ENCODE measurements at regions not wholly inside any gene's neighbourhood (a gene's known extent, or its start where the extent isn't known, plus 50 kb on each side); places are given as distances from the start of the nearest gene placed in this dataset.

GRCh38 chr11:70859180-70859579, 393.2 kb downstream of the SHANK2 start:
- no peak for DNase-seq (ENCODE audit: low spot score)
- H3K4me1 ChIP-seq (ENCODE audit: insufficient read depth): no peaks in the 10 kb centered on the region
- no peak overlapping the region for H2AFZ ChIP-seq
- no peaks in the 10 kb centered on the region for H3K9me2 ChIP-seq (replicated peaks; ENCODE audit: insufficient read depth)
- no peaks in the 10 kb centered on the region for H4K20me1 ChIP-seq (ENCODE audit: insufficient read depth, poor library complexity, severe bottlenecking)
- no peak overlapping the region for H3K4me3 ChIP-seq
- no peak overlapping the region for H3K27ac ChIP-seq
- no peaks in the 10 kb centered on the region for H3K36me3 ChIP-seq (replicated peaks; ENCODE audit: insufficient read depth, low read depth)
- TF ChIP-seq EZH2phosphoT487 (IDR thresholded peaks at IDR 0.05; ENCODE audit: low read depth, severe bottlenecking, unreplicated experiment) (no peak), EZH2 (IDR thresholded peaks at IDR 0.05; ENCODE audit: borderline replicate concordance) (no peak)
- TF ChIP-seq, protein P1, sequence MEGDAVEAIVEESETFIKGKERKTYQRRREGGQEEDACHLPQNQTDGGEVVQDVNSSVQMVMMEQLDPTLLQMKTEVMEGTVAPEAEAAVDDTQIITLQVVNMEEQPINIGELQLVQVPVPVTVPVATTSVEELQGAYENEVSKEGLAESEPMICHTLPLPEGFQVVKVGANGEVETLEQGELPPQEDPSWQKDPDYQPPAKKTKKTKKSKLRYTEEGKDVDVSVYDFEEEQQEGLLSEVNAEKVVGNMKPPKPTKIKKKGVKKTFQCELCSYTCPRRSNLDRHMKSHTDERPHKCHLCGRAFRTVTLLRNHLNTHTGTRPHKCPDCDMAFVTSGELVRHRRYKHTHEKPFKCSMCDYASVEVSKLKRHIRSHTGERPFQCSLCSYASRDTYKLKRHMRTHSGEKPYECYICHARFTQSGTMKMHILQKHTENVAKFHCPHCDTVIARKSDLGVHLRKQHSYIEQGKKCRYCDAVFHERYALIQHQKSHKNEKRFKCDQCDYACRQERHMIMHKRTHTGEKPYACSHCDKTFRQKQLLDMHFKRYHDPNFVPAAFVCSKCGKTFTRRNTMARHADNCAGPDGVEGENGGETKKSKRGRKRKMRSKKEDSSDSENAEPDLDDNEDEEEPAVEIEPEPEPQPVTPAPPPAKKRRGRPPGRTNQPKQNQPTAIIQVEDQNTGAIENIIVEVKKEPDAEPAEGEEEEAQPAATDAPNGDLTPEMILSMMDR (IDR thresholded peaks at IDR 0.05; ENCODE audit: poor library complexity): no peak
- no peaks in the 10 kb centered on the region for H3K9me3 ChIP-seq (ENCODE audit: low read depth)
- no peaks in the 10 kb centered on the region for H3K27me3 ChIP-seq
- no peaks in the 10 kb centered on the region for H3K79me2 ChIP-seq
- 96% methylated on average over 4 of the region's 4 CpGs for WGBS (ENCODE audit: low lambda C conversion rate, missing lambda C conversion rate)
- H3K4me2 ChIP-seq: no peak overlapping the region

- H2AFZ ChIP-seq: no peak overlapping the region
- no peaks in the 10 kb centered on the region for H3K4me1 ChIP-seq (ENCODE audit: insufficient read depth)
- no peaks in the 10 kb centered on the region for H3K9me2 ChIP-seq (replicated peaks; ENCODE audit: insufficient read depth)
- no peaks in the 10 kb centered on the region for H3K27me3 ChIP-seq
- no peak overlapping the region for H3K4me2 ChIP-seq
- H4K20me1 ChIP-seq (ENCODE audit: insufficient read depth, poor library complexity, severe bottlenecking): no peaks in the 10 kb centered on the region
- H3K79me2 ChIP-seq: no peaks in the 10 kb centered on the region
- 57% methylated on average over 7 of the region's 7 CpGs for WGBS (ENCODE audit: low lambda C conversion rate, missing lambda C conversion rate)
- no peaks in the 10 kb centered on the region for H3K36me3 ChIP-seq (replicated peaks; ENCODE audit: insufficient read depth, low read depth)
- no peak overlapping the region for H3K4me3 ChIP-seq
- TF ChIP-seq EZH2 (IDR thresholded peaks at IDR 0.05; ENCODE audit: borderline replicate concordance) (no peak), EZH2phosphoT487 (IDR thresholded peaks at IDR 0.05; ENCODE audit: low read depth, severe bottlenecking, unreplicated experiment) (no peak)
- TF ChIP-seq, protein P1 (IDR thresholded peaks at IDR 0.05; ENCODE audit: poor library complexity): no peak
- no peaks in the 10 kb centered on the region for H3K9me3 ChIP-seq (ENCODE audit: low read depth)
- no peak overlapping the region for H3K27ac ChIP-seq
- DNase-seq (ENCODE audit: low spot score): no peak
Observed at GRCh38 chr11:70860888-70861287, 391.5 kb downstream of the SHANK2 start.

DNA sequence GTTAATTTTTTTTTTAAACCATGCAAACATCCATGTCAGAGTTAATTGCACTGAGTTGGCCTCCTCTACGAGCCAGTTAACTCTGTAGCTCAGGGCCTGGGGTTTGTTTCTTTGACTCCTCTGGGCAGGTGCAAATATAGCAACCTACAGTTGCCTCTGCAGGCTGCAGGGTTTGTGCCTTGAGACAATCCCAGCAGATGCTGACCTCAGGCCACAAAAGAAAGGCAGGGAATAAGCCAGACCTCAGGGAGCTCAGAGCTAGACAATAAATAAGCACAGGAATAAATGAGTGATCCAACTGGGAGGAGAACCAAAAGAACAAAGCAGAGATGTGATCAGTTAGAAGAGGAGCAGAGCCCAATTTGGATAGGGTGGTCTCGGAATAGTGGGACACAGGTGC, 390.8 kb downstream of the SHANK2 start:
- Histone ChIP-seq H3K4me2 (no peak overlapping the region), H3K36me3 (replicated peaks; ENCODE audit: insufficient read depth, low read depth) (no peaks in the 10 kb centered on the region), H3K79me2 (no peaks in the 10 kb centered on the region), H3K9me2 (replicated peaks; ENCODE audit: insufficient read depth) (no peaks in the 10 kb centered on the region), H4K20me1 (ENCODE audit: insufficient read depth, poor library complexity, severe bottlenecking) (no peaks in the 10 kb centered on the region), H2AFZ (no peak overlapping the region), H3K9me3 (ENCODE audit: low read depth) (no peaks in the 10 kb centered on the region), H3K4me1 (ENCODE audit: insufficient read depth) (no peaks in the 10 kb centered on the region), H3K4me3 (no peak overlapping the region), H3K27ac (no peak overlapping the region), H3K27me3 (no peaks in the 10 kb centered on the region)
- DNase-seq (ENCODE audit: low spot score): no peak
- 83% methylated on average over 2 of the region's 2 CpGs for WGBS (ENCODE audit: low lambda C conversion rate, missing lambda C conversion rate)
- TF ChIP-seq, protein P1 (IDR thresholded peaks at IDR 0.05; ENCODE audit: poor library complexity): no peak
- no peak for TF ChIP-seq EZH2phosphoT487 (IDR thresholded peaks at IDR 0.05; ENCODE audit: low read depth, severe bottlenecking, unreplicated experiment)
- TF ChIP-seq EZH2 (IDR thresholded peaks at IDR 0.05; ENCODE audit: borderline replicate concordance): no peak

DNA sequence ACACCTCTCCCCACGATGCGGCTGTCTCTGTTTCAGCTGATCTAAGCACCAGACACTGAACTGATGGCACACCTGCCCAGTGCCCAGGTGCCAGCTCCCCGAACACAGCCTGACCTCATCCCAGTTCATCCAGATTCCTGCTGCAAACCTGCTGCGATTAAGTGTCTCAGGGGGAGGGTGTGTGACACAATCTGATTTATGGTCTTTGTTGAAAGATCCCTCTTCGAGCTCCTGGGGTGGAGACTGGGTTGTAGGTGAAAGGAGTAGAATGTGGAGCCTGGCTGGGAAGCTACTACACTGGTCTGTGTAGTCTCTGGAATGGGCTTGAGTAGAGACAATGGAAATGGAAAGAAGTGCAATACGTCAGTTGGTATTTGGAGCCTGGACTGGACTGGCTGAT, 390.3 kb downstream of the SHANK2 start:
- DNase-seq (ENCODE audit: low spot score): no peak
- WGBS (ENCODE audit: low lambda C conversion rate, missing lambda C conversion rate): 85% methylated on average over 6 of the region's 6 CpGs
- Histone ChIP-seq H3K9me2 (replicated peaks; ENCODE audit: insufficient read depth) (no peaks in the 10 kb centered on the region), H2AFZ (no peak overlapping the region), H3K9me3 (ENCODE audit: low read depth) (no peaks in the 10 kb centered on the region), H4K20me1 (ENCODE audit: insufficient read depth, poor library complexity, severe bottlenecking) (no peaks in the 10 kb centered on the region), H3K4me1 (ENCODE audit: insufficient read depth) (no peaks in the 10 kb centered on the region), H3K27ac (no peak overlapping the region), H3K4me2 (no peak overlapping the region), H3K27me3 (no peaks in the 10 kb centered on the region), H3K4me3 (no peak overlapping the region), H3K79me2 (no peaks in the 10 kb centered on the region), H3K36me3 (replicated peaks; ENCODE audit: insufficient read depth, low read depth) (no peaks in the 10 kb centered on the region)
- TF ChIP-seq EZH2 (IDR thresholded peaks at IDR 0.05; ENCODE audit: borderline replicate concordance) (no peak), EZH2phosphoT487 (IDR thresholded peaks at IDR 0.05; ENCODE audit: low read depth, severe bottlenecking, unreplicated experiment) (no peak)
- TF ChIP-seq, protein P1 (IDR thresholded peaks at IDR 0.05; ENCODE audit: poor library complexity): no peak
